CD14-positive monocyte (primary cell): ENCODE measurements at regions not wholly inside any gene's neighbourhood (a gene's known extent, or its start where the extent isn't known, plus 50 kb on each side); places are given as distances from the start of the nearest gene placed in this dataset.
"Not testable (repeated sequence)": the region's sequence is repeated elsewhere in the genome, so short reads cannot be mapped to it uniquely, and the experiment has no call there.

ENCODE experiments used
- DNase-seq, 3 donors: peaks; one replicate each; pipeline ENCODE4 v3.0.0-alpha.2; 2011 to 2022
- H2AFZ ChIP-seq: 2 replicates; pipeline ENCODE4 v1.6.0; 2012; ENCODE audit warnings: mild to moderate bottlenecking, low read depth, low read length, inconsistent platforms; ENCODE audit not compliant: insufficient read depth, poor library complexity, severe bottlenecking
- H3K27ac ChIP-seq, 2 donors: 1 replicate in 1 of 2; 2 replicates in 1 of 2; pipeline ENCODE4 v1.5.1; 2012 to 2013; ENCODE audit warnings: low read length in 2 of 2, control low read depth in 1 of 2, inconsistent platforms in 1 of 2, low read depth in 1 of 2, mild to moderate bottlenecking in 1 of 2
- H3K27me3 ChIP-seq, 2 donors: one replicate each; pipeline versions ENCODE4 v1.6.0 to v1.6.1; 2011 to 2013; ENCODE audit warnings: low read length in 2 of 2; ENCODE audit not compliant: control insufficient read depth in 2 of 2, insufficient read depth in 2 of 2
- H3K36me3 ChIP-seq, 2 donors: replicated peaks in 1 of 2; 1 replicate in 1 of 2; 2 replicates in 1 of 2; pipeline versions ENCODE4 v1.5.1 to v1.6.1; 2012 to 2013; ENCODE audit warnings: low read length in 2 of 2, control low read depth in 1 of 2, inconsistent platforms in 1 of 2, mild to moderate bottlenecking in 1 of 2; ENCODE audit not compliant: insufficient read depth in 2 of 2, control insufficient read depth in 1 of 2
- H3K4me1 ChIP-seq, 2 donors: 1 replicate in 1 of 2; 2 replicates in 1 of 2; pipeline versions ENCODE4 v1.5.1 to v1.6.1; 2012 to 2013; ENCODE audit warnings: low read length in 2 of 2, control low read depth in 1 of 2, inconsistent platforms in 1 of 2, mild to moderate bottlenecking in 1 of 2, moderate library complexity in 1 of 2; ENCODE audit not compliant: insufficient read depth in 2 of 2, control insufficient read depth in 1 of 2
- H3K4me2 ChIP-seq: replicated peaks from 2 replicates; pipeline ENCODE3; 2012; ENCODE audit warnings: low read length, moderate library complexity, mild to moderate bottlenecking; ENCODE audit not compliant: poor library complexity, severe bottlenecking; ENCODE audit errors: extremely low read depth
- H3K4me3 ChIP-seq, 3 experiments: fragments of 200-600 bp in 1 of 3; sonication (generic) in 1 of 3; replicated peaks in 1 of 3; 1 replicate in 2 of 3; 2 replicates in 1 of 3; pipeline ENCODE4 v1.5.1; 2011 to 2013; ENCODE audit warnings: low read length in 3 of 3, mild to moderate bottlenecking in 3 of 3, control low read depth in 2 of 3, low read depth in 2 of 3, inconsistent platforms in 1 of 3, moderate library complexity in 1 of 3
- H3K79me2 ChIP-seq: 2 replicates; pipeline ENCODE4 v1.6.0; 2012; ENCODE audit warnings: mild to moderate bottlenecking, control low read depth, inconsistent platforms, low read length, moderate library complexity; ENCODE audit not compliant: insufficient read depth
- H3K9ac ChIP-seq: 2 replicates; pipeline ENCODE4 v1.6.0; 2017; ENCODE audit warnings: low read length, mild to moderate bottlenecking; ENCODE audit not compliant: insufficient read depth, poor library complexity, severe bottlenecking
- H3K9me3 ChIP-seq, 2 donors: replicated peaks in 1 of 2; 1 replicate in 1 of 2; 2 replicates in 1 of 2; pipeline versions ENCODE4 v1.5.1 to v1.6.1; 2012 to 2013; ENCODE audit warnings: low read length in 2 of 2, control low read depth in 1 of 2; ENCODE audit not compliant: control insufficient read depth in 1 of 2, insufficient read depth in 1 of 2
- H4K20me1 ChIP-seq: 2 replicates; pipeline ENCODE4 v1.6.0; 2012; ENCODE audit warnings: mild to moderate bottlenecking, low read length, control low read depth, moderate library complexity; ENCODE audit not compliant: insufficient read depth
- H3K27ac Mint-ChIP-seq, 7 donors: one replicate each; pipeline ENCODE4 v1.8.0; 2020; ENCODE audit warnings: mild to moderate bottlenecking in 7 of 7, mixed read lengths in 7 of 7, moderate library complexity in 6 of 7, inconsistent platforms in 2 of 7
- H3K27me3 Mint-ChIP-seq, 3 donors: one replicate each; pipeline ENCODE4 v1.8.0; 2021 to 2022; ENCODE audit warnings: low read depth in 3 of 3, mild to moderate bottlenecking in 3 of 3, mixed read lengths in 3 of 3, moderate library complexity in 3 of 3, inconsistent platforms in 1 of 3
- H3K36me3 Mint-ChIP-seq, 2 donors: one replicate each; pipeline ENCODE4 v1.8.0; 2020; ENCODE audit warnings: mixed read lengths in 2 of 2, inconsistent platforms in 1 of 2, mild to moderate bottlenecking in 1 of 2
- H3K4me1 Mint-ChIP-seq: one replicate; pipeline ENCODE4 v1.8.0; 2020; ENCODE audit warnings: mild to moderate bottlenecking, mixed read lengths
- H3K4me3 Mint-ChIP-seq, 2 donors: one replicate each; pipeline ENCODE4 v1.8.0; 2020; ENCODE audit warnings: mild to moderate bottlenecking in 2 of 2, mixed read lengths in 2 of 2, moderate library complexity in 1 of 2
- H3K9me3 Mint-ChIP-seq, 7 donors: one replicate each; pipeline ENCODE4 v1.8.0; 2020 to 2022; ENCODE audit warnings: mixed read lengths in 7 of 7, mild to moderate bottlenecking in 6 of 7, moderate library complexity in 6 of 7, inconsistent platforms in 2 of 7
- WGBS: methylation state at CpG from one replicate; pipeline ENCODE4 v1.1.5; 2013; ENCODE audit warnings: missing lambda C conversion rate; ENCODE audit not compliant: insufficient coverage; 5-methylcytosine and 5-hydroxymethylcytosine counted together
- intact Hi-C, 2 donors: fragments of 100-400 bp; cut with micrococcal nuclease; formaldehyde crosslinking; loops; one replicate each; pipeline versions ENCODE4 v1.15.0 to v1.15.1; 2023
- TF ChIP-seq, protein P1 (sequence below): fragments of 200-600 bp; IDR thresholded peaks from one replicate; pipeline ENCODE4 v1.8.0; 2022; ENCODE audit warnings: antibody characterized with exemption, mild to moderate bottlenecking

DNA sequence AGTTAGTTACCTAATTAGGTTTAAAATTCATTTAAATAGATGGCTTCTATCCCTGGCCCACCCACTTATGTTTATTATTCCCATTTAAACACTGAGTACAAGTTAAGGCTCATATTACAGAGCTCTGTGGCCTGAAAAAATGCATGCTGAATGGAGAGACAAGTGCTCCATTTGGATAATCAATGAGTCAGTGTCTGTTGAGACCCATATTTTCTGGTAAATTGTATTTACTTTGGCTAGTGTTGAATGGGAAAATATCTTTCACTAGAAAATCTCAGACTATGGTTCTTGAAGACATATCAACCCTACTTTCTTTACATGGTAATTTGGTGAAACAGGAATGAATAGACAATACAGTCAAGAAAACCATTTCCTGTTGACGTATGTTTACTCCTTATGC is 356.0 kb downstream of the S1PR1 start:
- TF ChIP-seq, protein P1, sequence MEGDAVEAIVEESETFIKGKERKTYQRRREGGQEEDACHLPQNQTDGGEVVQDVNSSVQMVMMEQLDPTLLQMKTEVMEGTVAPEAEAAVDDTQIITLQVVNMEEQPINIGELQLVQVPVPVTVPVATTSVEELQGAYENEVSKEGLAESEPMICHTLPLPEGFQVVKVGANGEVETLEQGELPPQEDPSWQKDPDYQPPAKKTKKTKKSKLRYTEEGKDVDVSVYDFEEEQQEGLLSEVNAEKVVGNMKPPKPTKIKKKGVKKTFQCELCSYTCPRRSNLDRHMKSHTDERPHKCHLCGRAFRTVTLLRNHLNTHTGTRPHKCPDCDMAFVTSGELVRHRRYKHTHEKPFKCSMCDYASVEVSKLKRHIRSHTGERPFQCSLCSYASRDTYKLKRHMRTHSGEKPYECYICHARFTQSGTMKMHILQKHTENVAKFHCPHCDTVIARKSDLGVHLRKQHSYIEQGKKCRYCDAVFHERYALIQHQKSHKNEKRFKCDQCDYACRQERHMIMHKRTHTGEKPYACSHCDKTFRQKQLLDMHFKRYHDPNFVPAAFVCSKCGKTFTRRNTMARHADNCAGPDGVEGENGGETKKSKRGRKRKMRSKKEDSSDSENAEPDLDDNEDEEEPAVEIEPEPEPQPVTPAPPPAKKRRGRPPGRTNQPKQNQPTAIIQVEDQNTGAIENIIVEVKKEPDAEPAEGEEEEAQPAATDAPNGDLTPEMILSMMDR: no peak
- Mint-ChIP-seq H3K27me3 (no peaks in the 10 kb centered on the region), H3K27ac (no peak overlapping the region), H3K4me3 (no peak overlapping the region), H3K9me3 (peaks cover 0 to 4% (median 2%) of the 10 kb centered on the region in 7 donors), H3K36me3 (no peaks in the 10 kb centered on the region), H3K4me1 (no peaks in the 10 kb centered on the region)
- Histone ChIP-seq H3K9ac (no peak overlapping the region), H3K36me3 (no peaks in the 10 kb centered on the region), H3K27me3 (no peaks in the 10 kb centered on the region), H3K27ac (no peak overlapping the region), H3K4me1 (no peaks in the 10 kb centered on the region), H3K9me3 (no peaks in the 10 kb centered on the region), H3K79me2 (no peaks in the 10 kb centered on the region), H3K4me2 (no peak overlapping the region), H3K4me3 (no peak overlapping the region), H4K20me1 (no peaks in the 10 kb centered on the region), H2AFZ (no peak overlapping the region)
- intact Hi-C loops: no loop called here
- WGBS: no CpG with 5 or more reads among the region's 1 CpG
- no peak for DNase-seq

DNA sequence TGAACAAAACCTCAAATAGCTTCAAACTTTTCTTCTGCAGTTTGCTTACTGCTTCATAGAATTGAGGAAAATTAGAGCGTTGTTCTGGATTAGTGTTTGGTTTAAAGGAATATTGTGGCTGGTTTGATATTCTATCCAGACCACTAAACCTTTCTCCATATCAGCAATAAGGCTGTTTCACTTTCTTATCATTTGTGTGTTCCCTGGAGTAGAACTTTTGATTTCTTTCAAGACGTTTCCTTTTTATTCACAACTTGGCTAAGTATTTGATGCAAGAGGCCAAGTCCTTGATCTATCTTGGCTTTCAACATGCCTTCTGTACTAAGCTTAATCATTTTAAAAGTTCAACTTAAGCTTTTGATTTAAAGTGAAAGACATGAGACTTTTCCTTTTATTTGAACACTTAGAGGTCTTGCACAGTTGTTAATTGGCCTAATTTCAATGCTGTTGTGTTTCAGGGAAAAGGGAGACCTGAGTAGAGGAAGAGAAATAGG is 359.1 kb downstream of the S1PR1 start:
- Histone ChIP-seq H3K9me3 (no peaks in the 10 kb centered on the region), H3K36me3 (no peaks in the 10 kb centered on the region), H3K4me2 (no peak overlapping the region), H3K4me1 (no peaks in the 10 kb centered on the region), H3K27ac (no peak overlapping the region), H3K4me3 (no peak overlapping the region), H4K20me1 (no peaks in the 10 kb centered on the region), H2AFZ (no peak overlapping the region), H3K27me3 (no peaks in the 10 kb centered on the region), H3K79me2 (no peaks in the 10 kb centered on the region), H3K9ac (no peak overlapping the region)
- no peaks in the 10 kb centered on the region for H3K27me3 Mint-ChIP-seq
- H3K4me3 Mint-ChIP-seq: no peak overlapping the region
- WGBS: no CpG with 5 or more reads among the region's 2 CpGs
- H3K9me3 Mint-ChIP-seq: peaks cover 0 to 4% (median 0%) of the 10 kb centered on the region in 7 donors
- TF ChIP-seq, protein P1: no peak
- H3K27ac Mint-ChIP-seq: no peak overlapping the region
- H3K36me3 Mint-ChIP-seq: no peaks in the 10 kb centered on the region
- intact Hi-C loops: no loop called here
- H3K4me1 Mint-ChIP-seq: no peaks in the 10 kb centered on the region
- no peak for DNase-seq

DNA sequence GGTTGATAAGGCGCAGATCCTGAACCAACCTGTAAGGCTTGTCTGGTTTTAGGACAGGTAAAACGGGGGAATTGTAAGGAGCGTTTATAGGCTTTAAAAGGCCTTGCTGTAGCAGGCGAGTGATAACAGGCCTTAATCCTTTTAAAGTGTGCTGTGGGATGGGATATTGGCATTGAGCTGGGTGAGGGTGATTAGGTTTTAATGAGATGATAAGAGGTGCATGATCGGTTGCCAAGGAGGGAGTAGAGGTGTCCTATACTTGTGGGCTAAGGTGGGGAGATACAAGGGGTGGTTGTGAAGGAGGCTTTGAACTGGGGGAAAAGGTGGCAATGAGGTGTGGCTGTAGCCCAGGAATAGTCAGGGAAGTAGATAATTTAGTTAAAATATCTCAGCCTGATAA is 363.8 kb downstream of the S1PR1 start:
- 87% methylated on average over 5 of the region's 5 CpGs for WGBS
- H3K9me3 ChIP-seq, H3K4me3 Mint-ChIP-seq, H3K4me1 ChIP-seq, H3K9ac ChIP-seq, H2AFZ ChIP-seq, H3K79me2 ChIP-seq, H3K36me3 ChIP-seq, H3K4me3 ChIP-seq, intact Hi-C loops, H3K4me1 Mint-ChIP-seq, DNase-seq, H3K36me3 Mint-ChIP-seq, H3K27me3 ChIP-seq, H3K4me2 ChIP-seq, H4K20me1 ChIP-seq, H3K27me3 Mint-ChIP-seq, H3K27ac Mint-ChIP-seq, H3K27ac ChIP-seq: not testable (repeated sequence)
- peaks cover 0 to 15% (median 3%) of the 10 kb centered on the region in 7 donors for H3K9me3 Mint-ChIP-seq
